ENCODE measurements at regions not wholly inside any gene's neighbourhood (a gene's known extent, or its start where the extent isn't known, plus 50 kb on each side); places are given as distances from the start of the nearest gene placed in this dataset.

GRCh38 chr6:86832686-86833085 lies 104.6 kb upstream of the HTR1E start:
- Histone ChIP-seq H3K9ac (ENCODE audit: insufficient read length) (no peak overlapping the region), H3K9me3 (ENCODE audit: low read depth, low read length) (no peaks in the 10 kb centered on the region), H3K4me3 (no peak overlapping the region), H3K36me3 (ENCODE audit: insufficient read depth, low read length) (no peaks in the 10 kb centered on the region), H3K27ac (no peak overlapping the region)
- no peak for TF ChIP-seq FOXP2 (optimal IDR thresholded peaks at IDR 0.05; ENCODE audit: control extremely low read depth, extremely low read length, insufficient read depth)
- TF ChIP-seq EZH2 (IDR thresholded peaks at IDR 0.05) = no peak
- TF ChIP-seq POLR2AphosphoS5 (IDR thresholded peaks at IDR 0.05; ENCODE audit: borderline replicate concordance, low read depth, low read length) = no peak
- no peak for DNase-seq (ENCODE audit: low read depth, low spot score)

DNA sequence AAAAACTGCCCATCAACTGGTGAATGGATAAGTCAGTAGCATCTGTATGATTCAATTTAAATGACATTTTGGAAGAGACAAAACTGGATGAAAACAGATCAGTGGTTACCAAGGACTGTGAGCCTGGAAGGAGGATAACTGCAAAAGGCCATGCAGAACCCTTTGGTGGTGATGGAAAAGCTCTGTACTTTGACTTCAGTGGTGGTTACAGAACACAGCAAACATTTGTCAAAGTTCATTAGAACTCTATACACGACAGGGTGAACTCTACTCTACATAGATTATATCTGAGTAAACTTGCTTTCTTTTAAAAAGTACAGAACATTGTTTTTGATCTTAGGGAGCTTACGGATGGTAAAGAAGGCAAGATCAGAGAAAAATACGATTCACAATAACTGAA lies 111.9 kb upstream of the HTR1E start:
- TF ChIP-seq POLR2AphosphoS5 (IDR thresholded peaks at IDR 0.05; ENCODE audit: borderline replicate concordance, low read depth, low read length) = no peak
- TF ChIP-seq FOXP2 (optimal IDR thresholded peaks at IDR 0.05; ENCODE audit: control extremely low read depth, extremely low read length, insufficient read depth) = no peak
- TF ChIP-seq EZH2 (IDR thresholded peaks at IDR 0.05) = no peak
- no peak for DNase-seq (ENCODE audit: low read depth, low spot score)
- H3K4me3 ChIP-seq = no peak overlapping the region
- no peaks in the 10 kb centered on the region for H3K9me3 ChIP-seq (ENCODE audit: low read depth, low read length)
- H3K36me3 ChIP-seq (ENCODE audit: insufficient read depth, low read length) = no peaks in the 10 kb centered on the region
- H3K9ac ChIP-seq (ENCODE audit: insufficient read length) = no peak overlapping the region
- no peak overlapping the region for H3K27ac ChIP-seq

DNA sequence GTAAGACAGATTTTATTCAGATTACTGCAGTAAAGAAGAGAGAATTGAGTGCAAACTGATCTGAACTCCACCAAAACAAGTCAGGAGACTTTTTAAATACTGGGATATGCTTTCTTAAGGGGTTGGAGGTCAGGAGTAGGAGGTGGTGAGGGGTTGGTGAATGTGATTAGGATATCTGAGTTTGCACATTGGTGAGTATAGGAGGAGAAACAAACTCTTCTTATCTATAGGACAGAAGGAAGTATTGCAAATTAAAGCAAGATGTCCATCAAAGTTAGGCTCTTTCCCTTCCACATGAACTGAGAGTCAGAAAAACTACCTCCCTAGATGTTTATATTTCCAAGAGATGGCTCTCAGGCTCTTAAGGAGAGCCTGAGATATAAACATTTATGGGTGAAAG lies 114.6 kb upstream of the HTR1E start:
- Histone ChIP-seq H3K36me3 (ENCODE audit: insufficient read depth, low read length) (no peaks in the 10 kb centered on the region), H3K9ac (ENCODE audit: insufficient read length) (no peak overlapping the region), H3K4me3 (no peak overlapping the region), H3K9me3 (ENCODE audit: low read depth, low read length) (no peaks in the 10 kb centered on the region), H3K27ac (no peak overlapping the region)
- DNase-seq (ENCODE audit: low read depth, low spot score) = no peak
- TF ChIP-seq POLR2AphosphoS5 (IDR thresholded peaks at IDR 0.05; ENCODE audit: borderline replicate concordance, low read depth, low read length) (no peak), EZH2 (IDR thresholded peaks at IDR 0.05) (no peak), FOXP2 (optimal IDR thresholded peaks at IDR 0.05; ENCODE audit: control extremely low read depth, extremely low read length, insufficient read depth) (no peak)

- H3K4me3 ChIP-seq = no peak overlapping the region
- TF ChIP-seq POLR2AphosphoS5 (IDR thresholded peaks at IDR 0.05; ENCODE audit: borderline replicate concordance, low read depth, low read length) (no peak), EZH2 (IDR thresholded peaks at IDR 0.05) (no peak), FOXP2 (optimal IDR thresholded peaks at IDR 0.05; ENCODE audit: control extremely low read depth, extremely low read length, insufficient read depth) (no peak)
Observed at GRCh38 chr6:86820750-86821149, 116.6 kb upstream of the HTR1E start.

GRCh38 chr6:86793649-86794048 lies 143.7 kb upstream of the HTR1E start:
- Histone ChIP-seq H3K27ac (no peak overlapping the region), H3K4me3 (no peak overlapping the region), H3K9ac (ENCODE audit: insufficient read length) (no peak overlapping the region), H3K9me3 (ENCODE audit: low read depth, low read length) (no peaks in the 10 kb centered on the region), H3K36me3 (ENCODE audit: insufficient read depth, low read length) (no peaks in the 10 kb centered on the region)
- TF ChIP-seq FOXP2 (optimal IDR thresholded peaks at IDR 0.05; ENCODE audit: control extremely low read depth, extremely low read length, insufficient read depth) = no peak
- TF ChIP-seq EZH2 (IDR thresholded peaks at IDR 0.05) = no peak
- TF ChIP-seq POLR2AphosphoS5 (IDR thresholded peaks at IDR 0.05; ENCODE audit: borderline replicate concordance, low read depth, low read length) = no peak
- no peak for DNase-seq (ENCODE audit: low read depth, low spot score)

More at GRCh38 chr6:86820750-86821149, 116.6 kb upstream of the HTR1E start:
- Histone ChIP-seq H3K9ac (ENCODE audit: insufficient read length) (no peak overlapping the region), H3K36me3 (ENCODE audit: insufficient read depth, low read length) (no peaks in the 10 kb centered on the region), H3K9me3 (ENCODE audit: low read depth, low read length) (no peaks in the 10 kb centered on the region), H3K27ac (no peak overlapping the region)
- no peak for DNase-seq (ENCODE audit: low read depth, low spot score)

- TF ChIP-seq POLR2AphosphoS5 (IDR thresholded peaks at IDR 0.05; ENCODE audit: borderline replicate concordance, low read depth, low read length) = no peak
- no peak for TF ChIP-seq EZH2 (IDR thresholded peaks at IDR 0.05)
- TF ChIP-seq FOXP2 (optimal IDR thresholded peaks at IDR 0.05; ENCODE audit: control extremely low read depth, extremely low read length, insufficient read depth) = no peak
Observed at GRCh38 chr6:86791476-86791875, 145.9 kb upstream of the HTR1E start.

GRCh38 chr6:86789779-86790411 lies 147.4 kb upstream of the HTR1E start:
- no peaks in the 10 kb centered on the region for H3K36me3 ChIP-seq (ENCODE audit: insufficient read depth, low read length)
- no peak for DNase-seq (ENCODE audit: low read depth, low spot score)
- H3K4me3 ChIP-seq = no peak overlapping the region
- H3K9me3 ChIP-seq (ENCODE audit: low read depth, low read length) = no peaks in the 10 kb centered on the region
- no peak overlapping the region for H3K27ac ChIP-seq
- no peak for TF ChIP-seq FOXP2 (optimal IDR thresholded peaks at IDR 0.05; ENCODE audit: control extremely low read depth, extremely low read length, insufficient read depth)
- no peak for TF ChIP-seq POLR2AphosphoS5 (IDR thresholded peaks at IDR 0.05; ENCODE audit: borderline replicate concordance, low read depth, low read length)
- TF ChIP-seq EZH2 (IDR thresholded peaks at IDR 0.05) = no peak
- H3K9ac ChIP-seq (ENCODE audit: insufficient read length) = no peak overlapping the region

More at GRCh38 chr6:86791476-86791875, 145.9 kb upstream of the HTR1E start:
- H3K9me3 ChIP-seq (ENCODE audit: low read depth, low read length) = no peaks in the 10 kb centered on the region
- no peaks in the 10 kb centered on the region for H3K36me3 ChIP-seq (ENCODE audit: insufficient read depth, low read length)
- no peak overlapping the region for H3K9ac ChIP-seq (ENCODE audit: insufficient read length)
- DNase-seq (ENCODE audit: low read depth, low spot score) = no peak
- H3K27ac ChIP-seq = no peak overlapping the region
- no peak overlapping the region for H3K4me3 ChIP-seq

DNA sequence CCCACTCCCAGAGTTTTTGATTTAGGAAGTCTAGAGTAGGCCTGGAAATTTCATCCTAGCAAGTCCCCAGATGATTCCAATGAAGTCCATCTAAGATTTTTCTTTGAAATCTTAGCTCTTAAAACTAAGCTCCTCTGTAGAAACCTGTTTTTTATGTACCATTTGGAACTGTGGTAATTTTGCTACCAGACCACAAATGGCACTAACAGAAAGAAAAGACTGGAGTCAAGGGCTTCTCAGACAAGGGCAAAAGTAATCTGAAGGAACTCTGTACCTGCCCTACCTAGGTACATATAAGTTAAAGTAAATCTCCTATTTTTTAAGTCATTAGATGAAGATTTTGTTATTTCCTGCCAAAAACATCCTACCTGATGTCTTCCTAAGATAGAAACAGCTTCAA lies 155.0 kb upstream of the HTR1E start:
- H3K36me3 ChIP-seq (ENCODE audit: insufficient read depth, low read length) = no peaks in the 10 kb centered on the region
- H3K9ac ChIP-seq (ENCODE audit: insufficient read length) = no peak overlapping the region
- DNase-seq (ENCODE audit: low read depth, low spot score) = no peak
- no peak overlapping the region for H3K27ac ChIP-seq
- H3K9me3 ChIP-seq (ENCODE audit: low read depth, low read length) = no peaks in the 10 kb centered on the region
- no peak for TF ChIP-seq FOXP2 (optimal IDR thresholded peaks at IDR 0.05; ENCODE audit: control extremely low read depth, extremely low read length, insufficient read depth)
- TF ChIP-seq POLR2AphosphoS5 (IDR thresholded peaks at IDR 0.05; ENCODE audit: borderline replicate concordance, low read depth, low read length) = no peak
- TF ChIP-seq EZH2 (IDR thresholded peaks at IDR 0.05) = no peak
- H3K4me3 ChIP-seq = no peak overlapping the region

- no peak for DNase-seq (ENCODE audit: low read depth, low spot score)
- H3K9ac ChIP-seq (ENCODE audit: insufficient read length) = no peak overlapping the region
- H3K4me3 ChIP-seq = no peak overlapping the region
- no peaks in the 10 kb centered on the region for H3K36me3 ChIP-seq (ENCODE audit: insufficient read depth, low read length)
- H3K27ac ChIP-seq = no peak overlapping the region
- no peaks in the 10 kb centered on the region for H3K9me3 ChIP-seq (ENCODE audit: low read depth, low read length)
- TF ChIP-seq FOXP2 (optimal IDR thresholded peaks at IDR 0.05; ENCODE audit: control extremely low read depth, extremely low read length, insufficient read depth) = no peak
- TF ChIP-seq POLR2AphosphoS5 (IDR thresholded peaks at IDR 0.05; ENCODE audit: borderline replicate concordance, low read depth, low read length) = no peak
- TF ChIP-seq EZH2 (IDR thresholded peaks at IDR 0.05) = no peak
Observed at GRCh38 chr6:86780923-86781322, 156.4 kb upstream of the HTR1E start.

All from SK-N-MC (cell line).